Left ventricle myocardium inferior (tissue), 1 donor: ENCODE measurements at regions not wholly inside any gene's neighbourhood (a gene's known extent, or its start where the extent isn't known, plus 50 kb on each side); places are given as distances from the start of the nearest gene placed in this dataset.

ENCODE experiments used
- DNase-seq: peaks from one replicate; pipeline ENCODE4 v3.0.0-alpha.2; 2020
- H3K27ac ChIP-seq: fragments of 200-600 bp; replicated peaks from 2 replicates; pipeline ENCODE4 v1.8.0; 2021
- H3K27me3 ChIP-seq: fragments of 200-600 bp; 2 replicates; pipeline ENCODE4 v1.8.0; 2021; ENCODE audit warnings: low read depth
- H3K36me3 ChIP-seq: fragments of 200-600 bp; 2 replicates; pipeline ENCODE4 v1.8.0; 2021
- H3K4me1 ChIP-seq: fragments of 200-600 bp; 2 replicates; pipeline ENCODE4 v1.8.0; 2021
- H3K4me3 ChIP-seq: fragments of 200-600 bp; 2 replicates; pipeline ENCODE4 v1.8.0; 2021; ENCODE audit warnings: mild to moderate bottlenecking, moderate library complexity
- H3K9me3 ChIP-seq: fragments of 200-600 bp; replicated peaks from 2 replicates; pipeline ENCODE4 v1.8.0; 2021
- intact Hi-C: fragments of 100-400 bp; cut with micrococcal nuclease; formaldehyde crosslinking; loops from one replicate; pipeline ENCODE4 v1.11.0; 2022
- TF ChIP-seq, protein P1 (sequence below): fragments of 200-600 bp; IDR thresholded peaks from 2 replicates; pipeline ENCODE4 v1.8.0; 2021; ENCODE audit warnings: antibody characterized with exemption, mild to moderate bottlenecking, borderline replicate concordance
- donor health status: DM: no; HTN: yes; CAD: no; lungs with severe emphysema.

GRCh38 chr6:110552901-110553641 is 76.7 kb upstream of the SLC22A16 start:
- H3K27me3 ChIP-seq = no peaks in the 10 kb centered on the region
- TF ChIP-seq, protein P1, sequence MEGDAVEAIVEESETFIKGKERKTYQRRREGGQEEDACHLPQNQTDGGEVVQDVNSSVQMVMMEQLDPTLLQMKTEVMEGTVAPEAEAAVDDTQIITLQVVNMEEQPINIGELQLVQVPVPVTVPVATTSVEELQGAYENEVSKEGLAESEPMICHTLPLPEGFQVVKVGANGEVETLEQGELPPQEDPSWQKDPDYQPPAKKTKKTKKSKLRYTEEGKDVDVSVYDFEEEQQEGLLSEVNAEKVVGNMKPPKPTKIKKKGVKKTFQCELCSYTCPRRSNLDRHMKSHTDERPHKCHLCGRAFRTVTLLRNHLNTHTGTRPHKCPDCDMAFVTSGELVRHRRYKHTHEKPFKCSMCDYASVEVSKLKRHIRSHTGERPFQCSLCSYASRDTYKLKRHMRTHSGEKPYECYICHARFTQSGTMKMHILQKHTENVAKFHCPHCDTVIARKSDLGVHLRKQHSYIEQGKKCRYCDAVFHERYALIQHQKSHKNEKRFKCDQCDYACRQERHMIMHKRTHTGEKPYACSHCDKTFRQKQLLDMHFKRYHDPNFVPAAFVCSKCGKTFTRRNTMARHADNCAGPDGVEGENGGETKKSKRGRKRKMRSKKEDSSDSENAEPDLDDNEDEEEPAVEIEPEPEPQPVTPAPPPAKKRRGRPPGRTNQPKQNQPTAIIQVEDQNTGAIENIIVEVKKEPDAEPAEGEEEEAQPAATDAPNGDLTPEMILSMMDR = no peak
- intact Hi-C loops = no loop called here

GRCh38 chr6:110552076-110552475 is 75.7 kb upstream of the SLC22A16 start:
- peaks cover 14% of the 10 kb centered on the region for H3K4me1 ChIP-seq
- no peaks in the 10 kb centered on the region for H3K36me3 ChIP-seq
- H3K27me3 ChIP-seq = no peaks in the 10 kb centered on the region
- H3K27ac ChIP-seq = no peak overlapping the region
- H3K4me3 ChIP-seq = no peak overlapping the region
- TF ChIP-seq, protein P1 = no peak
- intact Hi-C loops = no loop called here
- no peak for DNase-seq
- H3K9me3 ChIP-seq = peaks cover 15% of the 10 kb centered on the region

More at GRCh38 chr6:110552901-110553641, 76.7 kb upstream of the SLC22A16 start:
- H3K4me1 ChIP-seq = peaks cover 8% of the 10 kb centered on the region
- no peak overlapping the region for H3K4me3 ChIP-seq
- no peak for DNase-seq
- H3K9me3 ChIP-seq = peaks cover 15% of the 10 kb centered on the region
- no peaks in the 10 kb centered on the region for H3K36me3 ChIP-seq
- no peak overlapping the region for H3K27ac ChIP-seq

GRCh38 chr6:110551088-110551487 is 74.7 kb upstream of the SLC22A16 start:
- Histone ChIP-seq H3K27me3 (no peaks in the 10 kb centered on the region), H3K9me3 (peaks cover 15% of the 10 kb centered on the region), H3K4me1 (peaks cover 14% of the 10 kb centered on the region), H3K4me3 (no peak overlapping the region), H3K36me3 (no peaks in the 10 kb centered on the region), H3K27ac (no peak overlapping the region)
- intact Hi-C loops = no loop called here
- TF ChIP-seq, protein P1 = no peak
- DNase-seq = no peak

GRCh38 chr6:110550353-110550752 is 73.9 kb upstream of the SLC22A16 start:
- no peaks in the 10 kb centered on the region for H3K27me3 ChIP-seq
- H3K4me1 ChIP-seq = peaks cover 14% of the 10 kb centered on the region
- TF ChIP-seq, protein P1 = no peak
- no peaks in the 10 kb centered on the region for H3K36me3 ChIP-seq
- H3K4me3 ChIP-seq = no peak overlapping the region
- intact Hi-C loops = no loop called here
- no peak overlapping the region for H3K27ac ChIP-seq
- H3K9me3 ChIP-seq = peaks cover 16% of the 10 kb centered on the region
- DNase-seq = no peak

DNA sequence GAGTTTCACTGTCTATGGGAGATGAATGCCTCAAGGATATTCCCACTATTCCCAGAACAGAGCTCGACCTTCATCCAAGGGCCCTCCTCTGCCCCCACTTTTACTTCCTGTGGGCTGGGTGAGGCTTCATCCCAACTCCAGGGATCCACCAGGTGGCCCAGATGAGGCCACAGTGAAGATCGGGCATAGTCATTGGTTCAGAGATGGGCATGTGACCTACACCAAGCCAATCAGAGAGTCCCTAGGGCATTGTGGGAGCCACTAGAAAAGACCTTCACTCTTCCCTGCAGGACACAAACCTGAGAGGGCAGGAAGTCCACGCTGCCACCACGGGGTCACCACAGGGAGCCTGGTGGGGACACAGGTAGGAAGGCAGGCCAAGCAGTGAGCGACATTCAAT is 72.9 kb upstream of the SLC22A16 start:
- no peaks in the 10 kb centered on the region for H3K27me3 ChIP-seq
- H3K4me1 ChIP-seq = peaks cover 16% of the 10 kb centered on the region
- TF ChIP-seq, protein P1 = no peak
- H3K4me3 ChIP-seq = no peak overlapping the region
- no peak for DNase-seq
- H3K36me3 ChIP-seq = no peaks in the 10 kb centered on the region
- H3K27ac ChIP-seq = no peak overlapping the region
- intact Hi-C loops = no loop called here
- H3K9me3 ChIP-seq = peaks cover 23% of the 10 kb centered on the region
